Type B pancreatic cell (in vitro differentiated cells): ENCODE measurements at regions not wholly inside any gene's neighbourhood (a gene's known extent, or its start where the extent isn't known, plus 50 kb on each side); places are given as distances from the start of the nearest gene placed in this dataset.

Source experiments
- DNase-seq: peaks from one replicate; pipeline ENCODE4 v3.0.0; 2021; ENCODE audit warnings: mixed read lengths; ENCODE audit not compliant: unreplicated experiment; ENCODE audit errors: extremely low spot score
- H3K27ac Mint-ChIP-seq: 2 replicates; pipeline ENCODE4 v1.8.0; 2021; ENCODE audit warnings: mild to moderate bottlenecking, mixed read lengths
- H3K27me3 Mint-ChIP-seq: 2 replicates; pipeline ENCODE4 v1.8.0; 2021; ENCODE audit warnings: mixed read lengths
- H3K36me3 Mint-ChIP-seq: 2 replicates; pipeline ENCODE4 v1.8.0; 2021; ENCODE audit warnings: mixed read lengths
- H3K4me1 Mint-ChIP-seq: one replicate; pipeline ENCODE4 v1.8.0; 2021; ENCODE audit warnings: mixed read lengths; ENCODE audit not compliant: unreplicated experiment
- H3K4me3 Mint-ChIP-seq: 2 replicates; pipeline ENCODE4 v1.8.0; 2021; ENCODE audit warnings: mild to moderate bottlenecking, mixed read lengths
- H3K9me3 Mint-ChIP-seq: 2 replicates; pipeline ENCODE4 v1.8.0; 2021; ENCODE audit warnings: mixed read lengths
- CTCF ChIP-seq: fragments of 200-600 bp; sonication (generic); conservative IDR thresholded peaks from 2 replicates; pipeline ENCODE4 v1.5.0; 2021; ENCODE audit warnings: antibody characterized with exemption, mild to moderate bottlenecking

GRCh38 chr17:13941781-13942180, 127.5 kb upstream of the COX10 start:
- Mint-ChIP-seq H3K27ac (no peak overlapping the region), H3K27me3 (no peaks in the 10 kb centered on the region), H3K36me3 (no peaks in the 10 kb centered on the region), H3K9me3 (peaks cover 4% of the 10 kb centered on the region), H3K4me1 (peaks cover 5% of the 10 kb centered on the region), H3K4me3 (no peak overlapping the region)
- TF ChIP-seq CTCF: no peak
- no peak for DNase-seq

DNA sequence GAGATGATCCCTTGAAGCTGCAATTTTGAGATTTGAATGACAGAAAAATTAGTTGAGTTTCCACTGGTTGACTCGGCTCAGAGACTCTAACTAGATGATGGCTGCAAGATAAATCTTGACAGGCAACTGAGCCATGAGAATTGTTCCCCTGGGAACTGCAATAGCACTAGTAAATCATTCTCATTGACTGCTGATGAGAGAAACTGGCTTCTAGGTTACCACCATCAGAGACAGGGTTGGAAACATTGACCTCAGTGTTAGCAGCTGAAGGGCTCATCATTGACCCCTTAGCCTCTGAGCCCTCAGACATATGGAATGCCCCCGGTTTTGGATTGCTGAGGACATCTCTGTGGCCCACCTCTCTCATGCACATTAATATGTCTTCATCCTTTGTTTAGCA, 125.4 kb upstream of the COX10 start:
- no peak for DNase-seq
- peaks cover 5% of the 10 kb centered on the region for H3K4me1 Mint-ChIP-seq
- peak overlapping the region; percentile 40 for H3K4me3 Mint-ChIP-seq
- H3K9me3 Mint-ChIP-seq: peaks cover 4% of the 10 kb centered on the region
- H3K27ac Mint-ChIP-seq: no peak overlapping the region
- TF ChIP-seq CTCF: no peak
- no peaks in the 10 kb centered on the region for H3K27me3 Mint-ChIP-seq
- H3K36me3 Mint-ChIP-seq: no peaks in the 10 kb centered on the region

DNA sequence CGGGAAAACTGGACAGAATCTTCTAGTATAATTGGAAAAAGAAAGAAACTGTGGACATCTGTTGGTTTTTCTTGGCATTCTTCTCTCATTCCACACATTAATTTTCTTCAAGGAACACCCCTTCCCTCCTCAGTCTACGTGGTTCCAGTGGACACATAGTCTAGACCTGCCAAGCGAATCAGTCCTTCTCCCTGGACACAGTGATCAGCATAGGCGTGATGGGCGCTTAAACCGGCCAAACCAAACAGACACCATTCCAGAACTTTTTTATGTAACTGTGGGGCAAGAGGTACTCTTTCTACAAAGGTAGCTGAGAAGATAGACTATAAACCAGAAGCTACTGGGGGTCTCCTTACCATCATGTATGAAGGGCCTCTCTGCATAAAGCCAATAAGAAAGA, 121.8 kb upstream of the COX10 start:
- no peak for TF ChIP-seq CTCF
- Mint-ChIP-seq H3K4me3 (no peak overlapping the region), H3K36me3 (no peaks in the 10 kb centered on the region), H3K4me1 (peaks cover 12% of the 10 kb centered on the region), H3K9me3 (no peaks in the 10 kb centered on the region), H3K27me3 (no peaks in the 10 kb centered on the region), H3K27ac (no peak overlapping the region)
- DNase-seq: no peak

DNA sequence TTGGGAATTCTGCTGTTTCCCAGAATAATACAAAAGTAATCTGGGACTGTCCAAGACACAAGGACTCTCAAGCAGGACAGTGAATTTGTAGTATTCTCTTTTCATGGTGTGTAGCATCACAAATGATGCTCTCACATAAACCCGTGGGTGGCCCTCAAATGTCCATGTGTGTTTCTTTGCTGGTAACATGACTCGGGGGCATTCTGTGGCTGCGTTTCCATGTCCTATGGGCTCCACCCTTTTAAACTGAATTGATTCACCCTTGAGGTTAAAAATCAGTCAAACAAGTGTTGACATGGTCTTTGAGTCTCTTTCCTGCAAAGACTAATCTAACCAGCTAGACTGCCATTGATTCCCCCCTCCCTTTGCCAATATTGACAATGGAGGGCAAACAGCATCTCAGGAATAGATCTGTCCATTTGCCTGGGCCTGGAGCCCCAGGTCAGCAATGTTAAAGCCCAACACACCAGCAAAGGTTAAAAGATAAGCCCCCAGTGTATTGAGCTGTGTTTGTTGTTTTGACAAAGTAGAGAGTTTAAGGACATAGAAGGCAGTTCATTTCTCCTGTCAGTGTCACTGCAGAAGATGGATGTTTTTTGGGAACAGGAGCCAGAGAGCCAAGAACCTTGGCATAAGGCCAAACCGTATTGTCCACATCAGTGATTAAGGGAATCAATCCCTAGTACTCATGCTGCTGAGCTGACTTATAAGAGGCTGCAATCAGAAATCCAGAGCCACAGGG, 117.1 kb upstream of the COX10 start:
- peaks cover 12% of the 10 kb centered on the region for H3K4me1 Mint-ChIP-seq
- no peak overlapping the region for H3K4me3 Mint-ChIP-seq
- H3K9me3 Mint-ChIP-seq: peaks cover 12% of the 10 kb centered on the region
- TF ChIP-seq CTCF: no peak
- no peaks in the 10 kb centered on the region for H3K36me3 Mint-ChIP-seq
- DNase-seq: no peak
- no peaks in the 10 kb centered on the region for H3K27me3 Mint-ChIP-seq
- H3K27ac Mint-ChIP-seq: no peak overlapping the region

GRCh38 chr17:13953841-13954240, 115.5 kb upstream of the COX10 start:
- no peak for DNase-seq
- H3K27ac Mint-ChIP-seq: no peak overlapping the region
- no peaks in the 10 kb centered on the region for H3K36me3 Mint-ChIP-seq
- H3K27me3 Mint-ChIP-seq: no peaks in the 10 kb centered on the region
- peaks cover 12% of the 10 kb centered on the region for H3K9me3 Mint-ChIP-seq
- peaks cover 12% of the 10 kb centered on the region for H3K4me1 Mint-ChIP-seq
- no peak overlapping the region for H3K4me3 Mint-ChIP-seq
- no peak for TF ChIP-seq CTCF
